ENCODE measurements at regions not wholly inside any gene's neighbourhood (a gene's known extent, or its start where the extent isn't known, plus 50 kb on each side); places are given as distances from the start of the nearest gene placed in this dataset.
"Not testable (repeated sequence)": the region's sequence is repeated elsewhere in the genome, so short reads cannot be mapped to it uniquely, and the experiment has no call there.

GRCh38 chr4:79213702-79214101 is 112.2 kb downstream of the NAA11 start:
- no peak for DNase-seq

DNA sequence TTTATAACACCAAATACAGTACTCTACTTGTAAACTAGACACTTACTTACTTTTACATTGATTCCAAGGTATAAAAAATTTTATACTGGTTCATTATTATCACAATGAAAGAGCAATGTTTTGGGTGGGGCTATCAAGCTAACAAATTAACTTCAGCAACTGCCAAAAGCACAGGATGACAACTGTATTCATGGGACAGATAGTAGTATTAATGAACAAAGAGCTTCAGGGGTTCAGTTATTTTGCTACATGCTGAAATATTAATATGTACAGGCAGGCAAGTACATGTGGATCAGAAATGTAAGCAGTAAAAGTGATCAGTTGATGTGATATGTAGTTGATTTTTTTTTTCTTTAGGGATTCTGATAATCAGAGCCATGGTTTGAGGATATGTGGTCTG is 112.9 kb downstream of the NAA11 start:
- no peak for DNase-seq

GRCh38 chr4:79212311-79212710 is 113.5 kb downstream of the NAA11 start:
- no peak for DNase-seq

GRCh38 chr4:79211490-79211889 is 114.4 kb downstream of the NAA11 start:
- DNase-seq, result no peak

DNA sequence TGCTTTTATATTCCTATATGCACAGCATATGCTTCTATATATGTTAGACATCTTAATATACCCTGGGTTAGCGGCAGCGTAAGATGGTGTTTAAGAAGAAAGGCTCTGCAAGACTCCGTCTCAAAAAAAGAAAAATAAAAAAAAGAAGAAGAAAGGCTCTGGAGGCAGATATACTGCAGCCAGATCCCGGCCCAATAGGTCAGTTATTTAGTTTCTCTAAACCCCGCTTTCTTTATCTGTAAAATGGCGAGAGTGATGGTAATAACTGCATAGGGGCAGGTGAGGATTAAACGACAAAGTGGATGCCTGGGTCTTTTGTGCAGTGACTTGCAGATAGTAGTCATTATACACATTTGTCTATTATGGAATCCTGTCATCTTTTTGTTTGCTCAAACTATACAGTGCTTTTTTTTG is 115.2 kb downstream of the NAA11 start:
- no peak for DNase-seq

DNA sequence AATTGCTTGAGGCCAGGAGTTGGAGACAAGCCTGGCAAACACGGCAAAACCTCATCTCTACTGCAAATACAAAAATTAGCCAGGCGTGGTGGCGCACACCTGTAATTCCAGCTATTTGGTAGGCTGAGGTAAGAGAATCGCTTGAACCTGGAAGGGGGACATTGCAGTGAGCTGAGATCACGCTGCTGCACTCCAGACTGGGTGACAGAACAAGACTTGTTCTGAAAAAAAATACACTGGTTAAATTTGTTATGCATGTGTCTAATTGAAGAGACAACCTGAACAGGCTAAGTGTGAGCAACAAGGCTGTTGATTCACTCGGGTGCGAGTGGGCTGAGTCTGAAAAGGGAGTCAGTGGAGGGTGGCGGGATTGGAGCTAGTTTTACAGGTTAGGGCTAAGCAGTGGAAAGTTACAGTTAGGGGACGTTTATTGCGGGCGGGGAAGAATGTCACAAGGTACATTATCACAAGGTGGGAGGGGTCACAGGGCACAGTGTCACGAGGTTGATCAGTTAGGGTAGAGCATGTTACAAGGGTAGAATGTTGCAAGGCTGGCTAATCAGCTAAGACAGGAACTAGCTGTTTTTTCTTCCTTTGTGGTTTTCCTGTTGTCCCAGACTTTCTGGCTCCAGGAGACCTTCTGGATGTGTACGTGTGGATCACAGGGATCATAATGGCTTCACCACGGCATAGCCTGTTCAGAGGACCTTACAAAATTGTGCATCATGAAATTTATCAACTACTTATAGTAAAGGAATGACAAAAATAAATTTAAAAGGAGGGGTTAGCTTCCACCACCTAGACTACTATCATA is 115.8 kb downstream of the NAA11 start:
- no peak for DNase-seq

DNA sequence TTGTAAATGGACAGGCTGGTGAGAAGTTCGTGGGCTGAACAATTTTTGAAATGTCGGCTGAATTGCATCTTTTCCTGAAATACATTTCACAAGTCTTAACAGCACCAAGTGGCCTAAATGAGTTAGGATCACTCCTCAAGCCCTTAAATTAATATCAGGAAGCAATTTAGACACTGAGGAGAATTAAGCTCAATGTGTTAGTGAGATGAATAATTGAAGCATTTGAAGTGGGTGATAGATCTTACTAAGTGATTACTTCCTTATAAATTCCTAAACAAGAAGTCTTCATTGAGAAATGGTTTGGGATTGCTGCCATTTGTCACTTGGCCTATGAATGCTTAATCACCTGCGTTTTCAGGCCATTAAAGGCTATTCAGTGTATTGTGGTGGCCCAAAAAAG is 116.8 kb downstream of the NAA11 start:
- no peak for DNase-seq

DNA sequence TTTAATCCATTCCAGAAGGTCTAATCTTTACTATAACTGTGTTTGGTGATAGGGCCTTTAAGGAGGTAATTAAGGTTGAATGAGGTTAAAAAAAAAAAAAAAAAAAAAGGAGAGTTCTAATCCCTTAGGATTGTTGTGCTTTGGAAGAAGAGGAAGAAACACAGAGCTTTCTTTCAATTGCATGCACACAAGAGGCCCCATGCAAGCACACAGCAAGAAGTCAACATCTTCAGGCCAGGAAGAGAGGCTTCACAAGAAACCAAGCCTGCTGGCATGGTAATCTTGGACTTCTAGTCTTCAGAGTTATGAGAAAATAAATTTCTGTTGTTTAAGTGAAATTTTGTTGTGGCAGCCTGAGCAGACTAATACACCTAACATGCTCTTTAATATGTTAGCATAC is 118.6 kb downstream of the NAA11 start:
- DNase-seq, result no peak

DNA sequence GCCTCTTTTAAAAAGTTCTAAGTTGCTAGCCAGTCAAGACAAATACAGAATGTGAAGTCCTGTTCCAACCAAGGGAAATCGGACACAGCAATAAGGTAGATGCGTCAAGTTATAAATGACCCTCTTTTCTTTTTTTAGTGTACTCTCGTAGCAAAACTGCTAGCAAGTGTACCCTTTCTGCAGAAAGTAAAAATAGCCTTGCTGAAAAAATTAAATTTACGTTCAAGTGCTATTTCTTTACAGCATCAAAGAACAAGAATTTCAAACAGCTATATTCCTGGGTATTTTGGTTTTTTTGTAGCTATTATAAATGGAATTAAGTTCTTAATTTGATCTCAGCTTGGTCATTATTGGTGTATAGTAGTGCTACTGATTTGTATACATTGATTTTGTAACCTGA is 119.2 kb downstream of the NAA11 start:
- no peak for DNase-seq

DNA sequence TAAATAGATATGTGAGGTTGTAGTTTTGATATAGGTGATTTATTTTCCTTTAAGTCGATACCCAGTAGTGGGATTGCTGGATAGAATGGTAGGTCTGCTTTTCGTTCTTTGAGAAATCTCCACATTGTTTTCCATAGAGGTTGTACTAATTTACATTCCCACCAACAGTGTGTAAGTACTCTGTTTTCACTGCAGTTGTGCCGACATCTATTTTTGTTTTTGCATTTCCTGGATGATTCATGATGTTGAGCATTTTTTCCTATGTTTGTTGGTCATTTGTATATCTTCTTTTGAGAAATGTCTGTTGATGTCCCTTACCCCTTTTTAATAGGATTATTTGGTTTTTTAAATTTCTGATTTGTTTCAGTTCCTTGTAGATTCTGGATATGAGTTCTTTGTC is 120.7 kb downstream of the NAA11 start:
- DNase-seq, result no peak

DNA sequence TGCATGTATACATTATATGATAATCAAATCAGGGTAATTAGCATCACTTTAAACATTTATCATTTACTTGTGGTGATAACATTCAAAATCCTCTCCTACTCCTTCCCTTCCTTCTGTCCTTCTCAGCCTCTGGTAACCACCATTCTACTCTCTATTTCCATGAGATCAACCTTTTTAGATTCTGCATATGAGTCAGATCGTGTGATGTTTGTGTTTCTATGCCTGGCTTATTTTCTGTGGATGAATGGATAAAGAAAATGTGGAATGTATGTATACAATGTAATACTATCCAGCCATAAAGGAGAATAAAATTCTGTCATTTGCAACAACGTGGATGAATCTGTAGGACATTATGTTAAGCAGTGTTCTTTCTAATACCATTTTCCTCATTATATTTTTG is 123.9 kb downstream of the NAA11 start:
- DNase-seq, result no peak

GRCh38 chr4:79199743-79200142 is 126.1 kb downstream of the NAA11 start:
- no peak for DNase-seq

DNA sequence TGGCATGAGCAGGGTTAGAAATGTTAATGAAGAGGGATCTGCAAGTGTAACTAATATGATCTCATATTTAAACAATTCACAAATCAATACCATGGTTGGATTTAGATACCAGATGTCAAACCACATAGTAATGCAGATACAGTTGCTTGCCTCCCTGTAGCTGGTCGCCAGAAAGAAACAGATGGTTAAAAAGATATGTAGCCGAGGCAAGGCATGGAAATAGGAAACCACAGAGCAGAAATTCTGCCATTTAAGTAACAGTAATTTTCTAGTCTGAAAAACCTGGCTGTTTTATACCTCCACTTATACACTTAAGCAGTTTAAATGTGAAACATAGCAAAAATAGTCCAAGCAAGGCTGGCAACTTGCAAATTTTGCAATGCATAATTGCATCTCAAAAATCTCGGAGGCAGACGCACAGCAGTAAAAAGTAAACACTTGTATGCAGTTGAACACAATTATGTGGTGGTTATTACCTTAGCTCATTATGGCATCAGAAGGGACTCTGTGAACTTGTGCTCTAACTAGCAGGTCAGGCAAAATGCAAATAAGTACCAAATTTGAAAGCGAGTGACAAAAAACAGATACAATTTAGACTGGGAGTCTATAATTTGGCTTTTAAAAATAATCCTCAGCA is 126.8 kb downstream of the NAA11 start:
- no peak for DNase-seq

GRCh38 chr4:79197275-79198009 is 128.4 kb downstream of the NAA11 start:
- no peak for DNase-seq

DNA sequence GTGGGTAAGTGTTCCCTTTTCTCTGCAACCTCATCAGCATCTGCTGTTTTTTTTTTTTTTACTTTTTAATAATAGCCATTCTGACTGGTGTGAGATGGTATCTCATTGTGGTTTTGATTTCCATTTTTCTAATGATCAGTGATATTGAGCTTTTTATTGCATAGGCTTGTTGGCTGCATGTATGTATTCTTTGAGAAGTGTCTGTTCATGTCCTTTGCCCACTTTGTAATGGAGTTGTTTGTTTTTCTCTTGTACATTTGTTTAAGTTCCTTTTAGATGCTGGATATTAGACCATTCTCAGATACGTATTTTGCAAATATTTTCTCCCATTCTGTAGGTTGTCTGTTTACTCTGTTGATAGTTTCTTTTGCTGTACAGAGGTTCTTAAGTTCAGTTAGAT is 134.6 kb downstream of the NAA11 start:
- not testable (repeated sequence) for DNase-seq

DNA sequence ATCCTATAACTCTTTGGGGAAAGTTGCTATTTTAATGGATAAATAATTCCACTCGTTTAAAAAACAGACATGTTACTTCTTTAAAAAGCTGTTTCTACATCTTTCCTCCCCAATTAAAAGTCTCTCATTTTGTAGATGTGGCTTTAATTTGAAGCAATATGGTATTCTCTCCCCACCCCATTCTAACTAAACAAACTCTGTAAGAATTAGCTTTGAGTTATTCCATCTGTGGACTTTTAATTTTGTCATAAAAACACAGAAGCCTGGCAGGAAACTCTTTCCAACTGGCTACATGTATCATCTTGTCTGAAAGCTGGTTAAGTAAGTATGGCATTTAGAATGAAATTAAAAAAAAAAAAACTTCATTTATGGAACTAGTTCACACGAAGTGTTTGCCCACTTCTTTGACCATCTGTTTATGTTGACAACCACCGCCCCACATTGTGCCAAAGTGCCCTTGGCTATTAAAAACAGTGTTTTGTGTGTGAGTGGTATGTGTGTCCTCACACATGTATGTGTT is 140.3 kb downstream of the NAA11 start:
- DNase-seq, result no peak

DNA sequence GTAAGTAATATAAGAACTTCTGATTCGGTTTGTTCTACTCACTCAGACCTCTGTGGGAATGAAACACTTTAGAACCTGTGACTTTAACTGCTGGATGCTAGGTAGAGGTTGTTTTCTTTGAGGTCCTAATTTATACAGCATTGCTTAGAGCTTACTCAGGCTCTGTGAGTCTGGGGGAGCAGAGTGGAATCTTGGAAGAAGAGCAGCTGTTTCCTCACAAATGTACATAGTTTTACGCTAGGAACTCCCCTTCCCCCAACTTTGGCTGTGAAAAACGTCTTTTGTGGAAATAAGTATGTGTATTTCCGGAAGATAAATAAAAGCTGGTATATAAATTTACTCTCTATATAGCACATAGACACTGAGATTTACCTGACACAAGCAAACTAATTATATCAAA is 141.4 kb downstream of the NAA11 start:
- no peak for DNase-seq

DNA sequence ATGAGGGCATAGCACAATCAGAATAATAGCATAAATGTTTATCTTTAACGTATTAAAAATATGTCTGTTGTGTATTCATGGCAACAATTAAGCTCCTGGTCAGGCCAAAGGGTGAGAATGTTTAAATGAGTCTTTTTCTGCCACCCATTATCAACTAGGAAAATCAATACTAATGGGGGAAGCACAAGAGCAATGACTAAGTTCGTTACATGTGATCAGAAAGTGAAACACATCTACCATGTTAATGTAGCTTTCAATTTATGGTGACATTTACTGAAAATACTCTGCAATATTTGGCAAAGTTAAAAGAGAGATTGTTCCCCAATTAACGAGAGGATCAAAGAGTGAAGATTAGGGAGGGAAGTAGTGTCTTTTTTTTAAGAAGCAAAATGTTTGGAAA is 143.7 kb downstream of the NAA11 start:
- no peak for DNase-seq

- DNase-seq, result no peak
Measured at GRCh38 chr4:79181190-79181589, 144.7 kb downstream of the NAA11 start.

GRCh38 chr4:79178760-79179159 is 147.1 kb downstream of the NAA11 start:
- DNase-seq, result no peak

DNA sequence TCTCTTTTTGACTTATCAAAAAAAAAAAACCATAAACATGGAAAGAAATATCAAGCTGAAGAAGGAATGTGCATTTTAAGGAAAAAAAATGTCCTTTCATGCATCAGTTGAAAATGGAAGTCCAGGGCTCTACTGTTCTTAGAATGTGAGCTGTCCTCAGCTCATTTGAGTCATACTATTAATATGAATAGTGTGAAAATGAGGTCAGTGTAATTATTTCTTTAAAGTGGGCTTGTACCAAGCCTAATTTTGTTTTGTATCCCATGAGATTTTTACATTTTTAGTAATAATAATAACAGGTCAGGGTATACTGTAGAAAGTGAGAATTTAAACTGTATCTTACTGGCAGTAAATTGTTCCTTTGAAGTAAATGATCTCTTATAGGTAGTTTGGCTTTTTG is 148.5 kb downstream of the NAA11 start:
- DNase-seq, result no peak

GRCh38 chr4:79176351-79176750 is 149.5 kb downstream of the NAA11 start:
- no peak for DNase-seq

DNA sequence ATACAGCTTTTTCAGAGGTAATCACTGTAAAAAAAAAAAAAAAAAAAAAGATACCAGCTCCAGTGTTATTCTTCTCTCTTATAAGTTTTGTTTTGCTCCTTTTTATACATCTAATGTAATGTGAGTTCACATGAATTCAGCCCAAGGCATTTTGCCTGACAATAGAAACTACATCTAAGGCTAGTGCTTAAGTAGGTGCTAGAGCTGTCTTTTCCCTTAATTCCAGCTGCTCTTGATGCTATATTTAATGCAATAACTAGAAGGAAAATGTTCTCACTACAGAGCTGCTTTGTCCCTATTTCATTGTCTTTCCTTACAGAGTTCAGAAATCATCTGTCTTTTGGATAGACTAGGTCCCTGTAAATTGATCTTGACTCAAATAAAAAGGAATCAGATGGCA is 150.1 kb downstream of the NAA11 start:
- no peak for DNase-seq

Measured in NK-92 treated with Interleukin-12 subunit alpha and Interleukin-12 subunit beta, amount 100 ng/mL, for 24 hours (cell line).